ENCODE measurements at regions not wholly inside any gene's neighbourhood (a gene's known extent, or its start where the extent isn't known, plus 50 kb on each side); places are given as distances from the start of the nearest gene placed in this dataset.
"Not testable (repeated sequence)": the region's sequence is repeated elsewhere in the genome, so short reads cannot be mapped to it uniquely, and the experiment has no call there.

GRCh38 chr15:20187370-20188355 lies 353.9 kb downstream of the GOLGA6L6 start:
- H3K27ac ChIP-seq; H3K4me3 ChIP-seq; DNase-seq; intact Hi-C loops (cut with DNase I; ENCODE audit: low total_unique reads); H3K36me3 ChIP-seq; H3K27me3 ChIP-seq (replicated peaks in 1 of 7); H3K4me1 ChIP-seq: not testable (repeated sequence)
- peaks cover 0 to 13% (median 3%) of the 10 kb centered on the region in 8 donors for H3K9me3 ChIP-seq
- WGBS, 5 donors, result 50 to 70% (median 68%) methylated on average over 1 of the region's 1 CpG

GRCh38 chr15:20184879-20185278 lies 356.7 kb downstream of the GOLGA6L6 start:
- H3K27me3 ChIP-seq (replicated peaks in 1 of 7); H3K4me3 ChIP-seq; intact Hi-C loops (cut with DNase I; ENCODE audit: low total_unique reads); H3K36me3 ChIP-seq; H3K4me1 ChIP-seq; H3K9me3 ChIP-seq; H3K27ac ChIP-seq; DNase-seq: not testable (repeated sequence)
- WGBS, 5 donors, result 84 to 90% (median 88%) methylated on average over 6 to 7 of the region's 13 CpGs; no CpG with 5 or more reads in 2 of the 5 donors

GRCh38 chr15:20168221-20168620 lies 373.4 kb downstream of the GOLGA6L6 start:
- H3K36me3 ChIP-seq; H3K27ac ChIP-seq; H3K9me3 ChIP-seq; H3K4me1 ChIP-seq; H3K4me3 ChIP-seq; H3K27me3 ChIP-seq (replicated peaks in 1 of 7); intact Hi-C loops (cut with DNase I; ENCODE audit: low total_unique reads): not testable (repeated sequence)
- WGBS, 5 donors, result 68 to 83% (median 73%) methylated on average over 11 to 33 of the region's 33 CpGs
- peak; percentile 58 for DNase-seq

- DNase-seq; H3K27ac ChIP-seq; H3K4me3 ChIP-seq; intact Hi-C loops (cut with DNase I; ENCODE audit: low total_unique reads); H3K36me3 ChIP-seq; H3K9me3 ChIP-seq; H3K4me1 ChIP-seq; H3K27me3 ChIP-seq (replicated peaks in 1 of 7): not testable (repeated sequence)
- WGBS, 5 donors, result 69 to 82% (median 80%) methylated on average over 6 to 7 of the region's 9 CpGs; no CpG with 5 or more reads in 2 of the 5 donors
Measured at GRCh38 chr15:20153528-20153927, 388.1 kb downstream of the GOLGA6L6 start.

- H3K4me3 ChIP-seq; intact Hi-C loops (cut with DNase I; ENCODE audit: low total_unique reads); H3K27me3 ChIP-seq (replicated peaks in 1 of 7); H3K36me3 ChIP-seq; H3K4me1 ChIP-seq; H3K9me3 ChIP-seq; H3K27ac ChIP-seq: not testable (repeated sequence)
- whole genome bisulfite sequencing, 5 donors, result 89 to 91% (median 90%) methylated on average over 9 of the region's 14 CpGs; no CpG with 5 or more reads in 1 of the 5 donors
- DNase-seq, result peak; percentile 41
Measured at GRCh38 chr15:20148679-20149078, 392.9 kb downstream of the GOLGA6L6 start.

GRCh38 chr15:20148008-20148407 lies 393.6 kb downstream of the GOLGA6L6 start:
- H3K4me1 ChIP-seq; intact Hi-C loops (cut with DNase I; ENCODE audit: low total_unique reads); H3K4me3 ChIP-seq; H3K9me3 ChIP-seq; H3K36me3 ChIP-seq; H3K27ac ChIP-seq; H3K27me3 ChIP-seq (replicated peaks in 1 of 7): not testable (repeated sequence)
- WGBS, 5 donors, result 62 to 93% (median 87%) methylated on average over 14 to 73 of the region's 73 CpGs
- peak; percentile 25 for DNase-seq

- intact Hi-C loops (cut with DNase I; ENCODE audit: low total_unique reads); H3K9me3 ChIP-seq; H3K36me3 ChIP-seq; H3K4me3 ChIP-seq; H3K27ac ChIP-seq; H3K27me3 ChIP-seq (replicated peaks in 1 of 7); H3K4me1 ChIP-seq: not testable (repeated sequence)
- DNase-seq, result peak; percentile 39
- 89 to 96% (median 95%) methylated on average over 8 to 11 of the region's 14 CpGs; no CpG with 5 or more reads in 2 of the 5 donors for WGBS, 5 donors
Measured at GRCh38 chr15:20144333-20145036, 397.1 kb downstream of the GOLGA6L6 start.

- intact Hi-C loops (cut with DNase I; ENCODE audit: low total_unique reads); H3K27ac ChIP-seq; H3K27me3 ChIP-seq (replicated peaks in 1 of 7); H3K36me3 ChIP-seq; H3K4me3 ChIP-seq; H3K9me3 ChIP-seq; H3K4me1 ChIP-seq: not testable (repeated sequence)
- 57 to 69% (median 58%) methylated on average over 2 of the region's 3 CpGs; no CpG with 5 or more reads in 2 of the 5 donors for WGBS, 5 donors
- peak; percentile 28 for DNase-seq
Measured at GRCh38 chr15:20142906-20143305, 398.7 kb downstream of the GOLGA6L6 start.

- 43 to 66% (median 64%) methylated on average over 1 of the region's 1 CpG; no CpG with 5 or more reads in 2 of the 5 donors for WGBS, 5 donors
- H3K4me1 ChIP-seq; H3K4me3 ChIP-seq; H3K9me3 ChIP-seq; H3K27ac ChIP-seq; intact Hi-C loops (cut with DNase I; ENCODE audit: low total_unique reads); H3K36me3 ChIP-seq; H3K27me3 ChIP-seq (replicated peaks in 1 of 7): not testable (repeated sequence)
- peak; percentile 66 for DNase-seq
Measured at GRCh38 chr15:20142410-20142809, 399.2 kb downstream of the GOLGA6L6 start.

- H3K27ac ChIP-seq; H3K36me3 ChIP-seq; H3K27me3 ChIP-seq (replicated peaks in 1 of 7); H3K4me3 ChIP-seq; H3K9me3 ChIP-seq; DNase-seq; intact Hi-C loops (cut with DNase I; ENCODE audit: low total_unique reads); H3K4me1 ChIP-seq: not testable (repeated sequence)
- WGBS, 5 donors, result 54 to 73% (median 59%) methylated on average over 2 to 4 of the region's 4 CpGs
Measured at GRCh38 chr15:20124668-20125067, 416.9 kb downstream of the GOLGA6L6 start.
